C4-2B (cell line): ENCODE measurements at regions not wholly inside any gene's neighbourhood (a gene's known extent, or its start where the extent isn't known, plus 50 kb on each side); places are given as distances from the start of the nearest gene placed in this dataset.

Source experiments
- CTCF ChIP-seq: fragments of 450-650 bp; conservative IDR thresholded peaks from 2 replicates; pipeline ENCODE4 v1.5.1; 2017; ENCODE audit warnings: mild to moderate bottlenecking
- ZFX ChIP-seq: fragments of 450-650 bp; IDR thresholded peaks from 2 replicates; pipeline ENCODE4 v1.6.1; 2017

DNA sequence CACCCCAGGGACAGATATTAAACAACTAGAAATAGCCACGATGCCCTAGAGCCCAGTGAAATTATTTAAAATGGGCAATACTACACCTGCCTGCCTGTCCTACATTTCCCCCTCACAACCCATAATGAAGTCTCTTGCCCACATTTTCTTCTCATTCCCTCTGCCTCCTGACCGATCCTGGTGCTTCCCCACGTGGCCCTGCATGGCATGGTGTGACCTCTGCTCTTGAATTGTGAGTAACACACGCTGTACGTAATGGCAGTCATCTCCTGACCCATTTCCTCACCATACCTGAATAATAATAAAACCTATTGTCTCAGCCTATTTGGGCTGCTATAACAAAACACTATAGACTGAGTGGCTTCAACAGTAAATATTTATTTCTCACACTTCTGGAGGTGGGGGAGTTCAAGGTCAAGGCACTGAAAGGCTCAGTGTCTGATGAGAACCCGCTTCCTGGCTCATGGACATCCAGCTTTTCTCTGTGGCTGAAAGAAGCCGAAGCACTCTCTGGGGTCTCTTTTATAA is 77.0 kb upstream of the ENPP6 start:
- TF ChIP-seq CTCF (no peak), ZFX (no peak)
